Right renal pelvis (tissue), 4 donors: ENCODE measurements at regions not wholly inside any gene's neighbourhood (a gene's known extent, or its start where the extent isn't known, plus 50 kb on each side); places are given as distances from the start of the nearest gene placed in this dataset.

Experiments
- DNase-seq, 4 donors: peaks; one replicate each; pipeline ENCODE4 v3.0.0-alpha.2; 2013; ENCODE audit warnings: low read depth in 4 of 4, low spot score in 3 of 4, missing footprints in 1 of 4

- DNase-seq, result no peak
Observed at GRCh38 chr22:48752451-48753380, 1075.0 kb downstream of the BRD1 start.

GRCh38 chr22:48751539-48752437 is 1075.9 kb downstream of the BRD1 start:
- no peak for DNase-seq

GRCh38 chr22:48750826-48751440 is 1076.7 kb downstream of the BRD1 start:
- no peak for DNase-seq

GRCh38 chr22:48750282-48750681 is 1077.4 kb downstream of the BRD1 start:
- no peak for DNase-seq

DNA sequence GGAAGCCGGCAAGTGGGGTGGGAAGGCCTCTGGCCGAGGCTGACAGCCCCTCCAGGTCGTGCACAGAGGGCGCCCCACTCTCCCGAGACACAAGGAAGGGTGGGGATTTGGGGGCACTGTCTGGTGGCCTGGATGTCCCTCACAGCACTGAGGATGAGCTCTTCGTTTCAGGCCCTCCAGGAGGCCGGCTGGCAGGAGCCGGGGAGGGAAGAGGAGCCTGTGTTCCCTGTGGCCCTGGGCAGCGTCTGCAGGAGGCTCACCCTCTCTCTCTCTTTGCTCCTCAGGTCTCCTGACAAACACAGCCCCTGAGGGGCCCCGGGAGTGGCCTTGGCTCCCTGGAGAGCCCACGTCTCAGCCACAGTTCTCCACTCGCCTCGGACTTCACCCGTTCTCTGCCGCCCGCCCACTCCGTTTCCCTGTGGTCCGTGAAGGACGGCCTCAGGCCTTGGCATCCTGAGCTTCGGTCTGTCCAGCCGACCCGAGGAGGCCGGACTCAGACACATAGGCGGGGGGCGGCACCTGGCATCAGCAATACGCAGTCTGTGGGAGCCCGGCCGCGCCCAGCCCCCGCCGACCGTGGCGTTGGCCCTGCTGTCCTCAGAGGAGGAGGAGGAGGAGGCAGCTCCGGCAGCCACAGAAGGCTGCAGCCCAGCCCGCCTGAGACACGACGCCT is 1078.0 kb downstream of the BRD1 start:
- DNase-seq, result no peak

DNA sequence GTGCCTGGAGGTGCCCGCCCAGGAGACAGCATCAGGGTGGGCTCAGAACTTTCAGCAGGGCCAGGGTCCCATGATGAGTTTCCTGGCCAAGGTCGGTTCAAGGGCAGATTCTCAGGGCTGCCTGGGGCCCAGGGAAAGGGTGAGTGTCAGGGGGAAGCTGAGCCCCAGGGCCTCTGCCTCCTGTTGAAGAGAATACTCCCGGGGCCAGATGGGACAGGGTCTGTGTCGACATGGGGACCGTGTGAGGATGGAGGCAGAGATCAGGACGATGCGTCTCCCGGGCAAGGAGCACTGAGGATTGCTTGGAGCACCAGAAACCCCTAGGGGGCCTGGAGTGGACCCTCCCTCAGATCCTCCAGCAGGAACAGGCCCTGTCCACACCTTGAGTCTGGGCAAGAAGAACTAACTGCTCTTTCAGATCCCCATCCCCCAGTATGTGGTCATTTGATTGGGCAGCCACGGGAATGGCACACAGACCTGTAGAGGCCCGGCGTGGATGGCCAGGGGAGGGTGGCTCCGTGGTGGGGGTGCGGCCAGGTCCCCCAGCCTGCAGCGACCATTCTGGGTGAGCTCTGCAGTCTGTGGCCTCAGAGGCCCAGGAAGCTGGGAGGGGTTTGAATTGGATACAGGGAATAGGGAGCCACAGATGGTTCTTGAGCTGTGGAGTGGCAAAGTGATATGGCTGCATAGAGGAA is 1078.7 kb downstream of the BRD1 start:
- no peak for DNase-seq

- DNase-seq, result no peak
Observed at GRCh38 chr22:48748113-48748859, 1079.4 kb downstream of the BRD1 start.

DNA sequence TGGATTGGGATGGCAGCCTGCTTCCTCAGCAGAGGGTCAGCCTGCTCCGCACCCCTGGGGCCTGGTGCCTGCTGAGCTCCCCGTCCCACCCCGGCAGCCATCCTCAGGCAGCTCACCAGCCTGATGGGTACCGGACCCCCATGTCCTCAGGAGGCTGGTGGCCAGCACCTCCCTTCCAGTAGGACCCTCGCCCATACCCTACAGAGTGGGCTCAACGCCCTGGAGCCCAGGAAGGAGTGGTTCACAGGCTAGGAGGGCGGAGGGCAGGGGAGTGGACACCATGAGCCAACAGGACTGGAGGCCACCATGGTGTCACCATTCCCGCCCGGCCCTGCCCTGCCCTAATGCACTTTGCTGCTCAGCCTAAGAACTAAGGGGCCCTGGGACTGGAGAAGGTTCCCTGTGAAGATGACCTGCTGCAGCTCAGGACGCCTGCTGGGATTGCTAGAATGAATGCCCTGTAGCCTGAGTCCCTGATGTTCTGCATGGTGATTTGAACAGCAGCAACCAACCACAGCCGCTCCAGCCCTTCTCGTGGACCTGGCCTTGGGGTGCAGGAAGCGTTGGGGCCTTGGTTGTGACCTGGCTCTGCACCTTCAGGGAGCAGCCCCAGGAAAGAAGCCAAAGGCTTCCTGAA is 1080.8 kb downstream of the BRD1 start:
- DNase-seq, result no peak

GRCh38 chr22:48745842-48746788 is 1081.6 kb downstream of the BRD1 start:
- no peak for DNase-seq

DNA sequence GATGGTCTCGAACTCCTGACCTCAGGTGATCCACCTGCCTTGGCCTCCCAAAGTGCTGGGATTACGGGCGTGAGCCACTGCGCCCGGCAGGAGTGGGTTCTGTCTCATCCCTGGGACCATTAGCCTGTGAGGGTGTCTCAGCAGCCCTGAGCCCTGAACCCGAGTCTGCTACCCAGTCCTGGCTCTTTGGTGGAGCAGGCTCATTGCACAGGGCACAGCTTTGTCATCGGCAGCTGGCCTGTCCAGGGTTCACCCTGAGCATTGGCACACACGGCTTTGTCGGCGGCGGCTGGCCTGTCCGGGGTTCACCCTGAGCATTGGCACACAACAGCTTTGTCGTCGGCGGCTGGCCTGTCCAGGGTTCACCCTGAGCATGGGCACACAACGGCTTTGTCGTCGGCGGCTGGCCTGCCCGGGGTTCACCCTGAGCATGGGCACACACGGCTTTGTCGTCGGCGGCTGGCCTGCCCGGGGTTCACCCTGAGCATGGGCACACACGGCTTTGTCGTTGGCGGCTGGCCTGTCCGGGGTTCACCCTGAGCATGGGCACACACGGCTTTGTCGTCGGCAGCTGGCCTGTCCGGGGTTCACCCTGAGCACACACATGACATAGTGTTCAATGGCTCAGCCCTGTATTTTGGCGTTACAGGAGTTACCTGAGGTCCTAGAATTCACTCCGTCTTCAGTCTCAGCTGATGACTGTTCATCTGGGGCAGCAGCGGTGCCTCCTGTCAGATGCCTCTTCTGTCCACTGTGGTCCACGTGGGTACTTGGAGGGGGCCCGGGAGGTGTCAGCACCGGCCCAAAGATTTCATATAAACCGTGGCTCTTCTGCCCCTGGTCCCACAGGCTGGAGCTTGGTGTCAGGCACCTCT is 1082.5 kb downstream of the BRD1 start:
- DNase-seq, result no peak

DNA sequence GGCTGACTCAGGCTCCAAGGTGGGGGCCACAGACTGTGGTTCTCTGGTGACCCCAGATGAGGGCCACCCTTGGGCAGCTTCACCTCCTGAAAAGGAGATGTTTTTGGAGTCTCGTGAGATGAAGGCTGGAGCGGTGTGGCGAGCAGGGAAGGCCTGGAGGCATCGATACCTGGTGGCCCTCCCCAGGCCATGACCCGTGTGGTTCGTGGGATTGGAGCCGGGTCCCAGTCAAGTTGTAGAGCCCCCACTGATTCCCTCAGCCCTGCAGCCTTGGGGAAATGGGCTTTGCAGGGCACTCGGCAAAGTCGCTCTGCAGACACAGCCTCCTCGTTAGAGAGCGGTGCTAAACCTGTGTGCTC is 1083.4 kb downstream of the BRD1 start:
- DNase-seq, result no peak

- DNase-seq, result no peak
Observed at GRCh38 chr22:48743601-48744282, 1083.9 kb downstream of the BRD1 start.

- DNase-seq, result no peak
Observed at GRCh38 chr22:48742556-48743343, 1084.9 kb downstream of the BRD1 start.

DNA sequence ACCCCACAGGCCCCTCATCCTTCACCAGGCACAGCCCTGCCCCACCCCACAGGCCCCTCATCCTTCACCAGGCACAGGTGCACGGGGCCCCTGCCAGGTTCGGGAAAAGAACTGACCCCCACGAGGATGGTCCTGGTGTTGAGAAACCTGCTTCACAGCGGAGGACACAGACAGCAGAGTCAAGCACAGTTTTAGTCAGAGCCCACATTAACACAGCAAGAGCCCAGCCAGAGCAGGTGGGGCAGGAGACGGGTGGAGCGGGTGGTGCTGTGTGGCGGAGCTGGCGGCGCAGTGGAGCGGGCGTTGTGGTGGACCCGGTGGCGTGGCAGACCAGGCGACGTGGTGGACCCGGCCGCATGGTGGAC is 1085.5 kb downstream of the BRD1 start:
- no peak for DNase-seq

- no peak for DNase-seq
Observed at GRCh38 chr22:48741540-48741939, 1086.1 kb downstream of the BRD1 start.
